ENCODE measurements at regions not wholly inside any gene's neighbourhood (a gene's known extent, or its start where the extent isn't known, plus 50 kb on each side); places are given as distances from the start of the nearest gene placed in this dataset.

DNA sequence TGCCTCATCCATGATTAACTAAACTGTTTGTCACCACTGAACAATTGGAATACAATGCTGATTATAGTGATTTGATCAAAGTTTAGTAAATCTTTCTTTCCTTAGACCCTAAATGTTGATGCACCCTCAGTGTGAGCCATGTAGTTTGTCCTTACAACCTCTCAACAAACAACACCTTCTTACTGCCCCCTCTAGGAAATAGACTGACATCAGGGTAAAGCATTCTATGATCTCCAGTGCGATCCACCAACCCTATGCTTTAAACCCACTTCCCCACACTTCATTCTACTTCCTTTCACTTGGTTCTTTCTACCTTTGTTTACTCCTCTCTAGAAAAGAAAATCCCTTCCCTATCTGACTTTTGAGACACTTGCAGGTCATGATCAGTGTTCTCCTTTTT is 1842.5 kb upstream of the PRR20A start:
- FAIRE-seq (no peak), DNase-seq (ENCODE audit: low read depth, low spot score) (no peak)
- Histone ChIP-seq H3K79me2 (ENCODE audit: control insufficient read depth, insufficient read depth, low read length) (no peaks in the 10 kb centered on the region), H3K9me1 (replicated peaks; ENCODE audit: control insufficient read depth, extremely low read depth, insufficient read depth, low read length) (no peaks in the 10 kb centered on the region), H2AFZ (ENCODE audit: low read depth, low read length) (no peak overlapping the region), H3K27ac (ENCODE audit: insufficient read depth, low read depth, low read length) (no peak overlapping the region), H3K27me3 (ENCODE audit: control insufficient read depth in 2 of 2, insufficient read depth in 2 of 2, low read length in 2 of 2) (no peaks in the 10 kb centered on the region), H3K4me1 (ENCODE audit: control insufficient read depth, extremely low read depth, insufficient read depth, low read length) (no peaks in the 10 kb centered on the region), H3K36me3 (ENCODE audit: control insufficient read depth in 2 of 2, extremely low read depth in 1 of 2, insufficient read depth in 2 of 2, low read length in 2 of 2) (no peaks in the 10 kb centered on the region), H3K4me3 (replicated peaks in 1 of 3; ENCODE audit: insufficient read depth in 1 of 3, low read depth in 1 of 3, low read length in 3 of 3) (no peak overlapping the region), H3K9ac (replicated peaks; ENCODE audit: extremely low read depth, insufficient read depth, low read length) (no peak overlapping the region), H3K9me3 (replicated peaks; ENCODE audit: control insufficient read depth, insufficient read depth, low read length) (peaks cover 5% of the 10 kb centered on the region), H4K20me1 (replicated peaks; ENCODE audit: control insufficient read depth, extremely low read depth, insufficient read depth, low read length) (no peaks in the 10 kb centered on the region), H3K4me2 (ENCODE audit: insufficient read depth, low read length) (no peak overlapping the region)
- intact Hi-C loops (cut with micrococcal nuclease), result no loop called here
- ChIA-PET POLR2A (no interaction called here), CTCF (no interaction called here)
- no TSS peak for BruUV-seq (replicated peaks)
- dilution Hi-C loops (cut with MboI; ENCODE audit: extremely low pct_ligation_motif_present, low sequenced_read_pairs), result no loop called here
- TF ChIP-seq EZH2 (IDR thresholded peaks at IDR 0.05; ENCODE audit: borderline replicate concordance, low read depth, low read length, severe bottlenecking) (no peak), POLR2A (IDR thresholded peaks at IDR 0.05; ENCODE audit: low read depth, low read length) (no peak), GATA2 (IDR thresholded peaks at IDR 0.05; ENCODE audit: insufficient read depth, insufficient read length, low read depth, low read length) (no peak), JUN (IDR thresholded peaks at IDR 0.05; ENCODE audit: borderline replicate concordance, insufficient read depth, insufficient read length, low read depth) (no peak), MYC (IDR thresholded peaks at IDR 0.05; ENCODE audit: low read depth, low read length) (no peak), FOS (IDR thresholded peaks at IDR 0.05; ENCODE audit: borderline replicate concordance, insufficient read depth, low read length) (no peak), POLR2AphosphoS5 (IDR thresholded peaks at IDR 0.05; ENCODE audit: insufficient read depth, low read depth, low read length) (no peak)
- TF ChIP-seq, protein P1, sequence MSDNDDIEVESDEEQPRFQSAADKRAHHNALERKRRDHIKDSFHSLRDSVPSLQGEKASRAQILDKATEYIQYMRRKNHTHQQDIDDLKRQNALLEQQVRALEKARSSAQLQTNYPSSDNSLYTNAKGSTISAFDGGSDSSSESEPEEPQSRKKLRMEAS (IDR thresholded peaks at IDR 0.05; ENCODE audit: insufficient read depth, insufficient read length), result no peak
- TF ChIP-seq, protein P2, sequence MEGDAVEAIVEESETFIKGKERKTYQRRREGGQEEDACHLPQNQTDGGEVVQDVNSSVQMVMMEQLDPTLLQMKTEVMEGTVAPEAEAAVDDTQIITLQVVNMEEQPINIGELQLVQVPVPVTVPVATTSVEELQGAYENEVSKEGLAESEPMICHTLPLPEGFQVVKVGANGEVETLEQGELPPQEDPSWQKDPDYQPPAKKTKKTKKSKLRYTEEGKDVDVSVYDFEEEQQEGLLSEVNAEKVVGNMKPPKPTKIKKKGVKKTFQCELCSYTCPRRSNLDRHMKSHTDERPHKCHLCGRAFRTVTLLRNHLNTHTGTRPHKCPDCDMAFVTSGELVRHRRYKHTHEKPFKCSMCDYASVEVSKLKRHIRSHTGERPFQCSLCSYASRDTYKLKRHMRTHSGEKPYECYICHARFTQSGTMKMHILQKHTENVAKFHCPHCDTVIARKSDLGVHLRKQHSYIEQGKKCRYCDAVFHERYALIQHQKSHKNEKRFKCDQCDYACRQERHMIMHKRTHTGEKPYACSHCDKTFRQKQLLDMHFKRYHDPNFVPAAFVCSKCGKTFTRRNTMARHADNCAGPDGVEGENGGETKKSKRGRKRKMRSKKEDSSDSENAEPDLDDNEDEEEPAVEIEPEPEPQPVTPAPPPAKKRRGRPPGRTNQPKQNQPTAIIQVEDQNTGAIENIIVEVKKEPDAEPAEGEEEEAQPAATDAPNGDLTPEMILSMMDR (IDR thresholded peaks at IDR 0.05; ENCODE audit: extremely low read depth in 1 of 2, insufficient read depth in 1 of 2, low read depth in 1 of 2, low read length in 2 of 2), result no peak
